ENCODE measurements at regions not wholly inside any gene's neighbourhood (a gene's known extent, or its start where the extent isn't known, plus 50 kb on each side); places are given as distances from the start of the nearest gene placed in this dataset.

GRCh38 chr2:215207041-215207440, 68.6 kb upstream of the ABCA12 start:
- H3K36me3 Mint-ChIP-seq (ENCODE audit: insufficient read depth) = peaks cover 2% of the 10 kb centered on the region
- no peak overlapping the region for H3K27ac Mint-ChIP-seq (ENCODE audit: low read depth)
- no peaks in the 10 kb centered on the region for H3K4me1 Mint-ChIP-seq
- no peaks in the 10 kb centered on the region for H3K9me3 Mint-ChIP-seq
- no peak for DNase-seq (ENCODE audit: low spot score in 2 of 2)
- H3K27me3 Mint-ChIP-seq = no peaks in the 10 kb centered on the region
- no peak for ATAC-seq (replicated peaks; ENCODE audit: extremely low read depth, poor library complexity, severe bottlenecking)
- no peak overlapping the region for H3K4me3 Mint-ChIP-seq

GRCh38 chr2:215205787-215206186, 67.4 kb upstream of the ABCA12 start:
- Mint-ChIP-seq H3K27ac (ENCODE audit: low read depth) (no peak overlapping the region), H3K4me1 (no peaks in the 10 kb centered on the region), H3K36me3 (ENCODE audit: insufficient read depth) (peaks cover 2% of the 10 kb centered on the region), H3K27me3 (no peaks in the 10 kb centered on the region), H3K4me3 (no peak overlapping the region), H3K9me3 (no peaks in the 10 kb centered on the region)
- DNase-seq (ENCODE audit: low spot score in 2 of 2) (no peak), ATAC-seq (replicated peaks; ENCODE audit: extremely low read depth, poor library complexity, severe bottlenecking) (no peak)

- no peak overlapping the region for H3K27ac Mint-ChIP-seq (ENCODE audit: low read depth)
- no peaks in the 10 kb centered on the region for H3K4me1 Mint-ChIP-seq
- H3K27me3 Mint-ChIP-seq = peaks cover 36% of the 10 kb centered on the region
- no peak overlapping the region for H3K4me3 Mint-ChIP-seq
- H3K9me3 Mint-ChIP-seq = no peaks in the 10 kb centered on the region
- DNase-seq (ENCODE audit: low spot score in 2 of 2) = no peak
- ATAC-seq (replicated peaks; ENCODE audit: extremely low read depth, poor library complexity, severe bottlenecking) = no peak
- H3K36me3 Mint-ChIP-seq (ENCODE audit: insufficient read depth) = no peaks in the 10 kb centered on the region
Observed at GRCh38 chr2:215191477-215191876, 53.1 kb upstream of the ABCA12 start.

- DNase-seq (ENCODE audit: low spot score in 2 of 2) (no peak), ATAC-seq (replicated peaks; ENCODE audit: extremely low read depth, poor library complexity, severe bottlenecking) (no peak)
- Mint-ChIP-seq H3K27me3 (peaks cover 40% of the 10 kb centered on the region), H3K9me3 (no peaks in the 10 kb centered on the region), H3K4me1 (no peaks in the 10 kb centered on the region), H3K36me3 (ENCODE audit: insufficient read depth) (no peaks in the 10 kb centered on the region), H3K27ac (ENCODE audit: low read depth) (no peak overlapping the region), H3K4me3 (no peak overlapping the region)
Observed at GRCh38 chr2:215190588-215190987, 52.2 kb upstream of the ABCA12 start.

DNA sequence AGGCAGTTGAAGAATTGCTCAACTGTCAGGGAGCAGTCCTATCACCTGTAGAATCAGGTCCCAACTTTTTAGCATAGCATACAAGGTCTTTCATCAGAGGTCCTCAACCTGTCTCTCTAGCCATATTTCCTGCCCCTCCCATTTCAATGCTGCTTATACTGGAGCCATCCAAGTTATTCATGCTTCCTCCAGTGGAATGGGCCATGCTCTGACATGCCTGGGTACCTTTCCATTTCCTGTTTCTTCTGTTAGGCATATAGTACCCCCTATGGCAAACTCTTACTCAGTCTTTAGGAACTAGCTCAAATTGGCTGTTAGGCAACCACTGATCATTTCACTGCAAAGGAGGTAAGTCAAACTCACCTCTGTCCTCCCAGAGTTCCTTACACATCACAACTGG, 51.0 kb upstream of the ABCA12 start:
- no peak for DNase-seq (ENCODE audit: low spot score in 2 of 2)
- ATAC-seq (replicated peaks; ENCODE audit: extremely low read depth, poor library complexity, severe bottlenecking) = no peak
- peaks cover 52% of the 10 kb centered on the region for H3K27me3 Mint-ChIP-seq
- H3K36me3 Mint-ChIP-seq (ENCODE audit: insufficient read depth) = no peaks in the 10 kb centered on the region
- H3K4me1 Mint-ChIP-seq = no peaks in the 10 kb centered on the region
- H3K27ac Mint-ChIP-seq (ENCODE audit: low read depth) = no peak overlapping the region
- no peak overlapping the region for H3K4me3 Mint-ChIP-seq
- H3K9me3 Mint-ChIP-seq = no peaks in the 10 kb centered on the region
